ENCODE measurements at regions not wholly inside any gene's neighbourhood (a gene's known extent, or its start where the extent isn't known, plus 50 kb on each side); places are given as distances from the start of the nearest gene placed in this dataset.

- DNase-seq (ENCODE audit: low spot score) (no peak), FAIRE-seq (no peak), ATAC-seq (no peak)
- in situ Hi-C loops (cut with HindIII; ENCODE audit: extremely low pct_ligation_motif_present, low pct_unique_long_range_greater_than_20kb) (no loop called here), intact Hi-C loops (cut with micrococcal nuclease; ENCODE audit: unreplicated experiment) (no loop called here)
- no peak overlapping the region for H3K4me3 ChIP-seq (replicated peaks in 1 of 3; ENCODE audit: insufficient read depth in 1 of 3, low read depth in 2 of 3, low read length in 3 of 3)
- H3K9me3 ChIP-seq (ENCODE audit: low read length): no peaks in the 10 kb centered on the region
- H3K9ac ChIP-seq (ENCODE audit: insufficient read depth, low read depth, low read length): no peak overlapping the region
- no TSS peak for BruUV-seq (replicated peaks)
- H3K79me2 ChIP-seq (ENCODE audit: insufficient read depth, low read length): no peaks in the 10 kb centered on the region
- H3K27ac ChIP-seq (ENCODE audit: extremely low read length, insufficient read depth, low read length): no peak overlapping the region
- H2AFZ ChIP-seq (ENCODE audit: low read length): no peak overlapping the region
- no peak overlapping the region for H3K4me2 ChIP-seq (ENCODE audit: low read depth, low read length)
- no peaks in the 10 kb centered on the region for H3K4me1 ChIP-seq (ENCODE audit: insufficient read depth, low read length)
- WGBS (ENCODE audit: low lambda C conversion rate): 98% methylated on average over 10 of the region's 10 CpGs
- H4K20me1 ChIP-seq (ENCODE audit: insufficient read depth, low read length): no peaks in the 10 kb centered on the region
- no peaks in the 10 kb centered on the region for H3K36me3 ChIP-seq (replicated peaks in 1 of 2; ENCODE audit: control insufficient read depth in 1 of 2, insufficient read depth in 2 of 2, low read length in 2 of 2)
- TF ChIP-seq TFAP4 (IDR thresholded peaks at IDR 0.05; ENCODE audit: borderline replicate concordance, low read depth): no peak
- TF ChIP-seq ZNF768 (CRISPR knock-in tag; IDR thresholded peaks at IDR 0.05): no peak
- TF ChIP-seq ZNF850 (CRISPR knock-in tag; conservative IDR thresholded peaks at IDR 0.05): no peak
- no peak for TF ChIP-seq NR3C1 (CRISPR knock-in tag; IDR thresholded peaks at IDR 0.05)
- TF ChIP-seq TOPORS (CRISPR knock-in tag; IDR thresholded peaks at IDR 0.05): no peak
- no peak for TF ChIP-seq ZBTB43 (CRISPR knock-in tag; conservative IDR thresholded peaks at IDR 0.05)
- TF ChIP-seq ZNF619 (CRISPR knock-in tag; IDR thresholded peaks at IDR 0.05): no peak
- POLR2A ChIA-PET: no interaction called here
- H3K27me3 ChIP-seq (ENCODE audit: control insufficient read depth in 1 of 2, insufficient read depth in 2 of 2, low read length in 2 of 2): no peaks in the 10 kb centered on the region
- CTCF ChIA-PET (ENCODE audit: low intra/inter-chr PET ratio, low total read pairs): no interaction called here
Observed at GRCh38 chrX:63434206-63434605, 83.1 kb upstream of the SPIN4 start.

- Histone ChIP-seq H3K79me2 (ENCODE audit: insufficient read depth, low read length) (no peaks in the 10 kb centered on the region), H3K9ac (ENCODE audit: insufficient read depth, low read depth, low read length) (no peak overlapping the region), H3K36me3 (replicated peaks in 1 of 2; ENCODE audit: control insufficient read depth in 1 of 2, insufficient read depth in 2 of 2, low read length in 2 of 2) (no peaks in the 10 kb centered on the region), H3K27me3 (ENCODE audit: control insufficient read depth in 1 of 2, insufficient read depth in 2 of 2, low read length in 2 of 2) (no peaks in the 10 kb centered on the region), H3K9me3 (ENCODE audit: low read length) (no peaks in the 10 kb centered on the region), H3K4me3 (replicated peaks in 1 of 3; ENCODE audit: insufficient read depth in 1 of 3, low read depth in 2 of 3, low read length in 3 of 3) (no peak overlapping the region), H3K27ac (ENCODE audit: extremely low read length, insufficient read depth, low read length) (no peak overlapping the region), H2AFZ (ENCODE audit: low read length) (no peak overlapping the region), H3K4me2 (ENCODE audit: low read depth, low read length) (no peak overlapping the region), H3K4me1 (ENCODE audit: insufficient read depth, low read length) (no peaks in the 10 kb centered on the region), H4K20me1 (ENCODE audit: insufficient read depth, low read length) (no peaks in the 10 kb centered on the region)
- no peak for DNase-seq (ENCODE audit: low spot score)
- intact Hi-C loops (cut with micrococcal nuclease; ENCODE audit: unreplicated experiment): no loop called here
- in situ Hi-C loops (cut with HindIII; ENCODE audit: extremely low pct_ligation_motif_present, low pct_unique_long_range_greater_than_20kb): no loop called here
- no peak for ATAC-seq
- POLR2A ChIA-PET: no interaction called here
- no TSS peak for BruUV-seq (replicated peaks)
- 100% methylated on average over 3 of the region's 5 CpGs for WGBS (ENCODE audit: low lambda C conversion rate)
- FAIRE-seq: no peak
- CTCF ChIA-PET (ENCODE audit: low intra/inter-chr PET ratio, low total read pairs): no interaction called here
- TF ChIP-seq MEIS2 (CRISPR knock-in tag; IDR thresholded peaks at IDR 0.05) (no peak), ZNF598 (CRISPR knock-in tag; IDR thresholded peaks at IDR 0.05; ENCODE audit: borderline replicate concordance) (no peak), BCL6 (CRISPR knock-in tag; IDR thresholded peaks at IDR 0.05) (no peak), SALL1 (CRISPR knock-in tag; IDR thresholded peaks at IDR 0.05) (no peak), SOX13 (IDR thresholded peaks at IDR 0.05) (no peak), SOX13 (CRISPR knock-in tag; conservative IDR thresholded peaks at IDR 0.05 in 1 of 2, IDR thresholded peaks at IDR 0.05 in 1 of 2) (no peak), ZNF264 (CRISPR knock-in tag; IDR thresholded peaks at IDR 0.05) (no peak), TAF1 (CRISPR knock-in tag; IDR thresholded peaks at IDR 0.05) (no peak), ZMAT3 (CRISPR knock-in tag; conservative IDR thresholded peaks at IDR 0.05) (no peak), MAFF (IDR thresholded peaks at IDR 0.05; ENCODE audit: low read depth, low read length) (no peak), NR2F1 (CRISPR knock-in tag; IDR thresholded peaks at IDR 0.05) (no peak), TARDBP (CRISPR knock-in tag; IDR thresholded peaks at IDR 0.05) (no peak), ZNF256 (CRISPR knock-in tag; conservative IDR thresholded peaks at IDR 0.05) (no peak), ZBTB7B (CRISPR knock-in tag; IDR thresholded peaks at IDR 0.05) (no peak), ZNF326 (CRISPR knock-in tag; IDR thresholded peaks at IDR 0.05; ENCODE audit: borderline replicate concordance) (no peak)
Observed at GRCh38 chrX:63430026-63430425, 78.9 kb upstream of the SPIN4 start.

All from HepG2 (cell line).